ENCODE measurements at regions not wholly inside any gene's neighbourhood (a gene's known extent, or its start where the extent isn't known, plus 50 kb on each side); places are given as distances from the start of the nearest gene placed in this dataset.

DNA sequence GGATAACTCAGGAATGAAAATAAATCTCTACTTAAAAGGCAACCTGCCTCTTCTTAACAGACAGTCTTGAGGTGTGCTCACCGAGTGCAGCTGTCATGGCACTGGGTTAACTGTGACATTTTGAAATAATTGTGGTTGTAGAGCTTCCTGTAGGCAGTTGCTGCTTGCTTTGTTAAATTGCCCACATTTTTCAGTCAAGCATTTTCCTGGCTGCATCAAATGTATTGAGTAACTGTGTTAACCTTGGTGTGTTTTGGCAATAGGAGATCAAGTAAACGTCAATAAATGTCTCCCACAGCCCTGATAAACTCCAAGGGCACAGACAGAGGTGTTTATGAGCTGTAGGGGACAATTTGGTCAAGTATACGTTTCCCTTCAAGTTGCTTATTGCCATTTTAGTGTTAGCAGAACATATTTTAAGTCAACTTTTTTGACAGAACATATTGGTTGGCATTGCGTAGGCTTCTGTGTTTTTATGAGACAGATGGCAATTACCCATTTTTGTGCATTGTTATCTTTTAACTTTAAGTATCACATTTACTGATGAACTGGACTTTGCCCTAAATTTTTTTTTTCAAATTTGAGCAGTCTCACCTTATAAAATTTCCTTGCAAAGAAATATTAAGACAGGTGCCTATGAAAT is 527.4 kb downstream of the C4orf33 start:
- TF ChIP-seq, protein P1, sequence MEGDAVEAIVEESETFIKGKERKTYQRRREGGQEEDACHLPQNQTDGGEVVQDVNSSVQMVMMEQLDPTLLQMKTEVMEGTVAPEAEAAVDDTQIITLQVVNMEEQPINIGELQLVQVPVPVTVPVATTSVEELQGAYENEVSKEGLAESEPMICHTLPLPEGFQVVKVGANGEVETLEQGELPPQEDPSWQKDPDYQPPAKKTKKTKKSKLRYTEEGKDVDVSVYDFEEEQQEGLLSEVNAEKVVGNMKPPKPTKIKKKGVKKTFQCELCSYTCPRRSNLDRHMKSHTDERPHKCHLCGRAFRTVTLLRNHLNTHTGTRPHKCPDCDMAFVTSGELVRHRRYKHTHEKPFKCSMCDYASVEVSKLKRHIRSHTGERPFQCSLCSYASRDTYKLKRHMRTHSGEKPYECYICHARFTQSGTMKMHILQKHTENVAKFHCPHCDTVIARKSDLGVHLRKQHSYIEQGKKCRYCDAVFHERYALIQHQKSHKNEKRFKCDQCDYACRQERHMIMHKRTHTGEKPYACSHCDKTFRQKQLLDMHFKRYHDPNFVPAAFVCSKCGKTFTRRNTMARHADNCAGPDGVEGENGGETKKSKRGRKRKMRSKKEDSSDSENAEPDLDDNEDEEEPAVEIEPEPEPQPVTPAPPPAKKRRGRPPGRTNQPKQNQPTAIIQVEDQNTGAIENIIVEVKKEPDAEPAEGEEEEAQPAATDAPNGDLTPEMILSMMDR (IDR thresholded peaks at IDR 0.05; ENCODE audit: low read depth, low read length), result no peak
- peak; percentile 34 for TF ChIP-seq POLR2A (IDR thresholded peaks at IDR 0.05; ENCODE audit: extremely low read depth, insufficient read length)
- TF ChIP-seq, protein P2, sequence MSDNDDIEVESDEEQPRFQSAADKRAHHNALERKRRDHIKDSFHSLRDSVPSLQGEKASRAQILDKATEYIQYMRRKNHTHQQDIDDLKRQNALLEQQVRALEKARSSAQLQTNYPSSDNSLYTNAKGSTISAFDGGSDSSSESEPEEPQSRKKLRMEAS (IDR thresholded peaks at IDR 0.05; ENCODE audit: low read depth, low read length), result peak; percentile 68
